ENCODE measurements at regions not wholly inside any gene's neighbourhood (a gene's known extent, or its start where the extent isn't known, plus 50 kb on each side); places are given as distances from the start of the nearest gene placed in this dataset.
"Not testable (repeated sequence)": the region's sequence is repeated elsewhere in the genome, so short reads cannot be mapped to it uniquely, and the experiment has no call there.

DNA sequence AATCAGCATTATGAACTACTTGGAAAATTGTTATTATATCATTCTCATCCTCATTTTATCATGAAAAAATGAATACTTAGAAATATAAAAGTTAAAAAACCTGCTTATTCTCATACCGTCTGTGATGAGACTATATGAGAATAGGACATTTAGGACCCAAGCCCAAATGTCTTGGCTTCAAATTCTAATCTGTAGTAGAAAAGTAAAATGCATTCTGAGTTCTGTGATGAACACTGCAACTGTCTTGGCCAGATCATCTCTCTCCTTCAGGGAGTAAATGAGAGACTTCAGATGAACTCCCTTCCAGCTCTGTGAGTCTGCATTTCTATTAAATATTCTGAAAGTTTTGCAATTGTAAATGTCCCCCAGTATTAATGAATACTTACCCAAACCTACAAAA lies 940.7 kb upstream of the KLHL29 start:
- TF ChIP-seq CTCF (IDR thresholded peaks at IDR 0.05): no peak
- H3K4me3 ChIP-seq: no peak overlapping the region
- ATAC-seq (no peak), DNase-seq (no peak)
- no peaks in the 10 kb centered on the region for H3K36me3 ChIP-seq
- H3K4me1 ChIP-seq: no peaks in the 10 kb centered on the region
- H3K9me3 ChIP-seq: peaks cover 0 to 3% of the 10 kb centered on the region in 2 donors
- intact Hi-C loops (cut with DNase I): no loop called here
- H3K27me3 ChIP-seq: no peaks in the 10 kb centered on the region
- no peak overlapping the region for H3K27ac ChIP-seq

GRCh38 chr2:22449696-22450095 lies 935.3 kb upstream of the KLHL29 start:
- Histone ChIP-seq H3K4me1 (no peaks in the 10 kb centered on the region), H3K27ac (no peak overlapping the region), H3K36me3 (no peaks in the 10 kb centered on the region), H3K27me3 (no peaks in the 10 kb centered on the region), H3K9me3 (peaks cover 0 to 3% of the 10 kb centered on the region in 2 donors), H3K4me3 (no peak overlapping the region)
- DNase-seq: no peak
- intact Hi-C loops (cut with DNase I): no loop called here
- TF ChIP-seq CTCF (IDR thresholded peaks at IDR 0.05): no peak
- no peak for ATAC-seq

DNA sequence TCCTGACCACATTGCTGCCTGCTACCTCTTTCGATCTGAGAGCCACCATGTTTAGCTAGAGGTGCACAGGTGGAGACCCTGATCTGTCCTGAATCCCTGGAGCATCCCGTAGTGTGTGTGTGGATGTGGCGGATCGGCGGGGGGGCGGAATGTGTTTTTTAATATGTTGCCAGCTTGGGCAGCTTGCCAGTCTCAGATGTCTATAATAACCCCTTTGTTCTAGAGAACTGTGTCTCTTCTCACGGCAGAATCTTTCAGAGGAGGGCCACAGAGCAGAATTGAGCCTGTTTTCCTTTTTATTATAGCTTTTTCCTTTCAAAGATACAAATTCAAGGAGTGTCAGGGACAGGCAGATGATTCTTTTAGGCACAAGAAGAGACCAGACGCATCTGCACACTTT lies 934.1 kb upstream of the KLHL29 start:
- DNase-seq (no peak), ATAC-seq (no peak)
- H3K27me3 ChIP-seq: no peaks in the 10 kb centered on the region
- H3K27ac ChIP-seq: no peak overlapping the region
- no peak for TF ChIP-seq CTCF (IDR thresholded peaks at IDR 0.05)
- intact Hi-C loops (cut with DNase I): no loop called here
- no peak overlapping the region for H3K4me3 ChIP-seq
- peaks cover 0 to 3% of the 10 kb centered on the region in 2 donors for H3K9me3 ChIP-seq
- no peaks in the 10 kb centered on the region for H3K4me1 ChIP-seq
- H3K36me3 ChIP-seq: no peaks in the 10 kb centered on the region

DNA sequence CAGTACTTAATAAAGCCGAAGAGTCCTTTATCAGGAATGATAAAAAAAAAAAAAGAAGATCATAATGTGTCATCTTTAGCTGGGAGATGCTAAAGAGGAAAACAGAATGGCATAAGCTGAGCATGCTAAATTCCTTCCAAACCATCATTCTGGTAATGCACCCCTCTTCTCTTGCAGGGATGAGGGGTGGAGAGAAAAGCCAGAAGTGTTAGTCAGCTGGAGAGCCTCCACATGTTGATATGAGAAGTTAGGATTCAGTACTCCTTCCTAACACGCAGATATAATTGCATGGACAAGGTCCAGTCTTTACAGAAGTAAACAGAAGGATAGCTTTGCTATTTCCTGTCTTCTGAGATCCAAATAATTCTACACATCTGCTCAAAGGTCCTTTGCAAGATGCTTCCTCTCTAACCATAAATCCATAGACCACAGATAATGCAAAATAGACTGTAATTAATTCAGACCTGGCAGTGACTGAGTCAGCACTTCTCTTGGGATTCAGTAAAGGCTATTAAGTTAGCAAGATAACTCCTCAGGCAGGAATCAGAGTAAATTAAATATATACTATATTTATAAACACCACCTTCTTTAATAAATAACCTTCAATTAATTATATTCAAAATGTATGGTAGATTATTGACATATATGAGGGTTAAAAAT lies 930.0 kb upstream of the KLHL29 start:
- intact Hi-C loops (cut with DNase I): no loop called here
- Histone ChIP-seq H3K4me3 (no peak overlapping the region), H3K27me3 (no peaks in the 10 kb centered on the region), H3K9me3 (no peaks in the 10 kb centered on the region), H3K27ac (no peak overlapping the region), H3K36me3 (no peaks in the 10 kb centered on the region), H3K4me1 (no peaks in the 10 kb centered on the region)
- ATAC-seq (peak; percentile 33), DNase-seq (peak in 2 of 4 donors; percentile 19 to 22)
- no peak for TF ChIP-seq CTCF (IDR thresholded peaks at IDR 0.05)

- DNase-seq (no peak), ATAC-seq (no peak)
- Histone ChIP-seq H3K27ac (no peak overlapping the region), H3K4me3 (no peak overlapping the region), H3K27me3 (no peaks in the 10 kb centered on the region), H3K36me3 (no peaks in the 10 kb centered on the region), H3K9me3 (no peaks in the 10 kb centered on the region), H3K4me1 (no peaks in the 10 kb centered on the region)
- TF ChIP-seq CTCF (IDR thresholded peaks at IDR 0.05): no peak
- intact Hi-C loops (cut with DNase I): no loop called here
Observed at GRCh38 chr2:22458440-22458839, 926.5 kb upstream of the KLHL29 start.

- H3K9me3 ChIP-seq; H3K36me3 ChIP-seq; H3K4me1 ChIP-seq; DNase-seq; ATAC-seq; H3K27ac ChIP-seq; H3K27me3 ChIP-seq; H3K4me3 ChIP-seq; intact Hi-C loops (cut with DNase I): not testable (repeated sequence)
Observed at GRCh38 chr2:22475103-22475502, 909.9 kb upstream of the KLHL29 start.
